Esophagus squamous epithelium (tissue), 5 donors: ENCODE measurements at regions not wholly inside any gene's neighbourhood (a gene's known extent, or its start where the extent isn't known, plus 50 kb on each side); places are given as distances from the start of the nearest gene placed in this dataset.

Experiments used
- DNase-seq: peaks from one replicate; lab custom pipeline; 2025; lab: John Stamatoyannopoulos, UW
- H3K27ac ChIP-seq, 4 donors: fragments of 200-600 bp; sonication (generic); one replicate each; pipeline ENCODE4 v1.5.1; 2016 to 2019; ENCODE audit warnings: mild to moderate bottlenecking in 1 of 4
- H3K27me3 ChIP-seq, 4 donors: fragments of 200-600 bp; sonication (generic); 1 replicate in 3 of 4; 2 replicates in 1 of 4; pipeline versions ENCODE4 v1.5.1 to v1.6.0; 2017 to 2021; ENCODE audit warnings: antibody characterized with exemption in 1 of 4
- H3K36me3 ChIP-seq, 3 donors: fragments of 200-600 bp; sonication (generic); one replicate each; pipeline ENCODE4 v1.5.1; 2016 to 2019
- H3K4me1 ChIP-seq, 3 donors: fragments of 200-600 bp; sonication (generic); one replicate each; pipeline ENCODE4 v1.5.1; 2017 to 2019
- H3K4me3 ChIP-seq, 4 donors: fragments of 200-600 bp; sonication (generic); 1 replicate in 3 of 4; 2 replicates in 1 of 4; pipeline ENCODE4 v1.5.1; 2016 to 2019; ENCODE audit warnings: mild to moderate bottlenecking in 2 of 4, moderate library complexity in 1 of 4
- H3K9me3 ChIP-seq, 3 donors: fragments of 200-600 bp; sonication (generic); one replicate each; pipeline ENCODE4 v1.5.1; 2016 to 2019
- CTCF ChIP-seq, 6 experiments: fragments of 450-650 bp in 4 of 6; fragments of 200-600 bp in 2 of 6; sonication (generic) in 2 of 6; IDR thresholded peaks; one replicate each; pipeline ENCODE4 v1.5.1; 2016 to 2019; ENCODE audit warnings: antibody characterized with exemption in 6 of 6, mild to moderate bottlenecking in 4 of 6, moderate library complexity in 4 of 6
- POLR2A ChIP-seq, 4 donors: fragments of 450-650 bp; IDR thresholded peaks; one replicate each; pipeline ENCODE4 v1.6.1; 2017; ENCODE audit warnings: antibody characterized with exemption in 4 of 4, mild to moderate bottlenecking in 4 of 4, moderate library complexity in 3 of 4
- WGBS, 2 donors: methylation state at CpG; one replicate each; pipeline ENCODE4 v1.1.5; 2018; 5-methylcytosine and 5-hydroxymethylcytosine counted together
- intact Hi-C: fragments of 100-400 bp; cut with DNase I; formaldehyde crosslinking; loops from one replicate; pipeline ENCODE4 v1.15.0; 2022
- donor health status: DM: yes; HTN: yes; CAD: no.

GRCh38 chr7:98705626-98706025 lies 88.5 kb downstream of the NPTX2 start:
- H3K4me3 ChIP-seq = no peak overlapping the region
- H3K27ac ChIP-seq = no peak overlapping the region
- H3K27me3 ChIP-seq = peaks cover 0 to 16% (median 0%) of the 10 kb centered on the region in 4 donors
- intact Hi-C loops = no loop called here
- TF ChIP-seq POLR2A (IDR thresholded peaks at IDR 0.05) (no peak), CTCF (IDR thresholded peaks at IDR 0.05) (no peak)
- H3K4me1 ChIP-seq = no peaks in the 10 kb centered on the region
- H3K9me3 ChIP-seq = no peaks in the 10 kb centered on the region
- 54 to 70% methylated on average over 12 to 14 of the region's 14 CpGs for WGBS, 2 donors
- no peak for DNase-seq
- H3K36me3 ChIP-seq = no peaks in the 10 kb centered on the region

- Histone ChIP-seq H3K27me3 (peaks cover 0 to 16% (median 0%) of the 10 kb centered on the region in 4 donors), H3K27ac (no peak overlapping the region), H3K9me3 (no peaks in the 10 kb centered on the region), H3K4me1 (no peaks in the 10 kb centered on the region), H3K4me3 (no peak overlapping the region), H3K36me3 (no peaks in the 10 kb centered on the region)
- DNase-seq = no peak
- intact Hi-C loops = no loop called here
- 73 to 90% methylated on average over 4 of the region's 4 CpGs for WGBS, 2 donors
- TF ChIP-seq CTCF (IDR thresholded peaks at IDR 0.05) = no peak
- TF ChIP-seq POLR2A (IDR thresholded peaks at IDR 0.05) = no peak
These were observed 90.0 kb downstream of the NPTX2 start for GRCh38 chr7:98707076-98707475.

GRCh38 chr7:98711945-98712344 lies 94.9 kb downstream of the NPTX2 start:
- no peak for DNase-seq
- Histone ChIP-seq H3K27ac (no peak overlapping the region), H3K36me3 (no peaks in the 10 kb centered on the region), H3K9me3 (no peaks in the 10 kb centered on the region), H3K4me1 (no peaks in the 10 kb centered on the region), H3K27me3 (peaks cover 0 to 4% (median 0%) of the 10 kb centered on the region in 4 donors), H3K4me3 (no peak overlapping the region)
- TF ChIP-seq CTCF (IDR thresholded peaks at IDR 0.05) (no peak), POLR2A (IDR thresholded peaks at IDR 0.05) (no peak)
- intact Hi-C loops = no loop called here
- WGBS, 2 donors = 77 to 80% methylated on average over 8 to 9 of the region's 10 CpGs

GRCh38 chr7:98713165-98713810 lies 96.2 kb downstream of the NPTX2 start:
- H3K4me1 ChIP-seq = no peaks in the 10 kb centered on the region
- no peaks in the 10 kb centered on the region for H3K27me3 ChIP-seq
- no peaks in the 10 kb centered on the region for H3K9me3 ChIP-seq
- H3K36me3 ChIP-seq = no peaks in the 10 kb centered on the region
- TF ChIP-seq CTCF (IDR thresholded peaks at IDR 0.05) (no peak), POLR2A (IDR thresholded peaks at IDR 0.05) (no peak)
- H3K4me3 ChIP-seq = no peak overlapping the region
- intact Hi-C loops = no loop called here
- H3K27ac ChIP-seq = no peak overlapping the region
- WGBS, 2 donors = 35 to 42% methylated on average over 6 of the region's 6 CpGs
- no peak for DNase-seq

- no peak for DNase-seq
- H3K27ac ChIP-seq = no peak overlapping the region
- peaks cover 0 to 13% (median 0%) of the 10 kb centered on the region in 4 donors for H3K27me3 ChIP-seq
- TF ChIP-seq CTCF (IDR thresholded peaks at IDR 0.05) (no peak), POLR2A (IDR thresholded peaks at IDR 0.05) (no peak)
- H3K9me3 ChIP-seq = no peaks in the 10 kb centered on the region
- WGBS, 2 donors = 51 to 55% methylated on average over 5 to 6 of the region's 8 CpGs
- H3K4me1 ChIP-seq = no peaks in the 10 kb centered on the region
- intact Hi-C loops = no loop called here
- no peak overlapping the region for H3K4me3 ChIP-seq
- no peaks in the 10 kb centered on the region for H3K36me3 ChIP-seq
These were observed 102.3 kb downstream of the NPTX2 start for GRCh38 chr7:98719396-98719795.
